Mesothelial cell of epicardium (in vitro differentiated cells): ENCODE measurements at regions not wholly inside any gene's neighbourhood (a gene's known extent, or its start where the extent isn't known, plus 50 kb on each side); places are given as distances from the start of the nearest gene placed in this dataset.
"Not testable (repeated sequence)": the region's sequence is repeated elsewhere in the genome, so short reads cannot be mapped to it uniquely, and the experiment has no call there.

ENCODE experiments used
- DNase-seq, 2 experiments: peaks; one replicate each; pipeline ENCODE4 v3.0.0; 2021; ENCODE audit warnings: low spot score in 2 of 2; ENCODE audit not compliant: unreplicated experiment in 2 of 2
- H3K27ac Mint-ChIP-seq: 2 replicates; pipeline ENCODE4 v1.8.0; 2021; ENCODE audit warnings: mixed read lengths
- H3K27me3 Mint-ChIP-seq: 2 replicates; pipeline ENCODE4 v1.8.0; 2021; ENCODE audit warnings: low read depth, mixed read lengths
- H3K36me3 Mint-ChIP-seq: 2 replicates; pipeline ENCODE4 v1.8.0; 2021; ENCODE audit warnings: mixed read lengths
- H3K4me1 Mint-ChIP-seq: 2 replicates; pipeline ENCODE4 v1.8.0; 2021; ENCODE audit warnings: mixed read lengths
- H3K4me3 Mint-ChIP-seq: 2 replicates; pipeline ENCODE4 v1.8.0; 2021; ENCODE audit warnings: mild to moderate bottlenecking, moderate library complexity, mixed read lengths
- H3K9me3 Mint-ChIP-seq: 2 replicates; pipeline ENCODE4 v1.8.0; 2021; ENCODE audit warnings: mixed read lengths
- CTCF ChIP-seq: fragments of 200-600 bp; sonication (generic); IDR thresholded peaks from one replicate; pipeline ENCODE4 v1.5.0; 2021; ENCODE audit warnings: antibody characterized with exemption; ENCODE audit not compliant: unreplicated experiment

GRCh38 chr6:61168878-61169277, 1117.1 kb downstream of the KHDRBS2 start:
- no peak overlapping the region for H3K27ac Mint-ChIP-seq
- TF ChIP-seq CTCF: no peak

GRCh38 chr6:61149039-61149438, 1137.0 kb downstream of the KHDRBS2 start:
- not testable (repeated sequence) for H3K9me3 Mint-ChIP-seq, H3K36me3 Mint-ChIP-seq, H3K4me3 Mint-ChIP-seq, H3K27me3 Mint-ChIP-seq, H3K4me1 Mint-ChIP-seq, H3K27ac Mint-ChIP-seq, DNase-seq

More at GRCh38 chr6:61168878-61169277, 1117.1 kb downstream of the KHDRBS2 start:
- H3K9me3 Mint-ChIP-seq: peaks cover 20% of the 10 kb centered on the region
- H3K4me3 Mint-ChIP-seq: no peak overlapping the region
- H3K4me1 Mint-ChIP-seq: peaks cover 7% of the 10 kb centered on the region
- DNase-seq: no peak
- H3K27me3 Mint-ChIP-seq: peaks cover 30% of the 10 kb centered on the region
- no peaks in the 10 kb centered on the region for H3K36me3 Mint-ChIP-seq

GRCh38 chr6:61142261-61142660, 1143.8 kb downstream of the KHDRBS2 start:
- not testable (repeated sequence) for H3K4me1 Mint-ChIP-seq, H3K27me3 Mint-ChIP-seq, H3K9me3 Mint-ChIP-seq, DNase-seq, H3K36me3 Mint-ChIP-seq, H3K27ac Mint-ChIP-seq, H3K4me3 Mint-ChIP-seq

GRCh38 chr6:61134028-61134427, 1152.0 kb downstream of the KHDRBS2 start:
- DNase-seq: no peak
- Mint-ChIP-seq H3K27ac (no peak overlapping the region), H3K27me3 (no peaks in the 10 kb centered on the region), H3K4me1 (no peaks in the 10 kb centered on the region), H3K36me3 (no peaks in the 10 kb centered on the region), H3K4me3 (no peak overlapping the region), H3K9me3 (peaks cover 21% of the 10 kb centered on the region)
- no peak for TF ChIP-seq CTCF

GRCh38 chr6:61114185-61114584, 1171.8 kb downstream of the KHDRBS2 start:
- not testable (repeated sequence) for H3K4me3 Mint-ChIP-seq, H3K27me3 Mint-ChIP-seq, H3K9me3 Mint-ChIP-seq, H3K27ac Mint-ChIP-seq, DNase-seq, H3K4me1 Mint-ChIP-seq, H3K36me3 Mint-ChIP-seq

GRCh38 chr6:61107914-61108313, 1178.1 kb downstream of the KHDRBS2 start:
- not testable (repeated sequence) for H3K27me3 Mint-ChIP-seq, H3K36me3 Mint-ChIP-seq
- H3K9me3 Mint-ChIP-seq: peaks cover 25% of the 10 kb centered on the region

GRCh38 chr6:61103660-61104059, 1182.4 kb downstream of the KHDRBS2 start:
- DNase-seq, H3K27me3 Mint-ChIP-seq, H3K4me3 Mint-ChIP-seq, H3K4me1 Mint-ChIP-seq, H3K36me3 Mint-ChIP-seq, H3K27ac Mint-ChIP-seq: not testable (repeated sequence)
- peaks cover 17% of the 10 kb centered on the region for H3K9me3 Mint-ChIP-seq

More at GRCh38 chr6:61107914-61108313, 1178.1 kb downstream of the KHDRBS2 start:
- H3K27ac Mint-ChIP-seq, H3K4me3 Mint-ChIP-seq, DNase-seq, H3K4me1 Mint-ChIP-seq: not testable (repeated sequence)

GRCh38 chr6:61100072-61100471, 1186.0 kb downstream of the KHDRBS2 start:
- H3K27me3 Mint-ChIP-seq: no peaks in the 10 kb centered on the region
- TF ChIP-seq CTCF: no peak
- H3K4me1 Mint-ChIP-seq: no peaks in the 10 kb centered on the region
- H3K36me3 Mint-ChIP-seq: no peaks in the 10 kb centered on the region
- no peak overlapping the region for H3K4me3 Mint-ChIP-seq
- H3K9me3 Mint-ChIP-seq: peaks cover 19% of the 10 kb centered on the region
- DNase-seq: no peak
- H3K27ac Mint-ChIP-seq: no peak overlapping the region

GRCh38 chr6:61099561-61099960, 1186.5 kb downstream of the KHDRBS2 start:
- H3K36me3 Mint-ChIP-seq, H3K27ac Mint-ChIP-seq, H3K4me3 Mint-ChIP-seq, H3K27me3 Mint-ChIP-seq, DNase-seq, H3K4me1 Mint-ChIP-seq: not testable (repeated sequence)
- H3K9me3 Mint-ChIP-seq: peaks cover 15% of the 10 kb centered on the region

- H3K27me3 Mint-ChIP-seq, H3K36me3 Mint-ChIP-seq, H3K4me3 Mint-ChIP-seq, H3K27ac Mint-ChIP-seq, H3K4me1 Mint-ChIP-seq, DNase-seq: not testable (repeated sequence)
- H3K9me3 Mint-ChIP-seq: peaks cover 12% of the 10 kb centered on the region
These were observed 1198.0 kb downstream of the KHDRBS2 start for GRCh38 chr6:61087986-61088385.
